Suprapubic skin (tissue), 4 donors: ENCODE measurements at regions not wholly inside any gene's neighbourhood (a gene's known extent, or its start where the extent isn't known, plus 50 kb on each side); places are given as distances from the start of the nearest gene placed in this dataset.

Experiments
- POLR2A ChIP-seq, 2 donors: fragments of 450-650 bp; IDR thresholded peaks; one replicate each; pipeline ENCODE4 v1.6.1; 2017; ENCODE audit warnings: antibody characterized with exemption in 2 of 2, mild to moderate bottlenecking in 2 of 2, moderate library complexity in 2 of 2
- POLR2AphosphoS5 ChIP-seq, 3 donors: sonication (generic); formaldehyde crosslinking; IDR thresholded peaks; one replicate each; pipeline ENCODE4 v1.6.1; 2017; ENCODE audit warnings: antibody characterized with exemption in 3 of 3
- TF ChIP-seq, protein P1 (sequence below), 2 donors: fragments of 200-600 bp in 1 of 2; fragments of 450-650 bp in 1 of 2; sonication (generic) in 1 of 2; IDR thresholded peaks; one replicate each; pipeline ENCODE4 v1.5.1; 2016 to 2019; ENCODE audit warnings: antibody characterized with exemption in 2 of 2, mild to moderate bottlenecking in 1 of 2, moderate library complexity in 1 of 2

DNA sequence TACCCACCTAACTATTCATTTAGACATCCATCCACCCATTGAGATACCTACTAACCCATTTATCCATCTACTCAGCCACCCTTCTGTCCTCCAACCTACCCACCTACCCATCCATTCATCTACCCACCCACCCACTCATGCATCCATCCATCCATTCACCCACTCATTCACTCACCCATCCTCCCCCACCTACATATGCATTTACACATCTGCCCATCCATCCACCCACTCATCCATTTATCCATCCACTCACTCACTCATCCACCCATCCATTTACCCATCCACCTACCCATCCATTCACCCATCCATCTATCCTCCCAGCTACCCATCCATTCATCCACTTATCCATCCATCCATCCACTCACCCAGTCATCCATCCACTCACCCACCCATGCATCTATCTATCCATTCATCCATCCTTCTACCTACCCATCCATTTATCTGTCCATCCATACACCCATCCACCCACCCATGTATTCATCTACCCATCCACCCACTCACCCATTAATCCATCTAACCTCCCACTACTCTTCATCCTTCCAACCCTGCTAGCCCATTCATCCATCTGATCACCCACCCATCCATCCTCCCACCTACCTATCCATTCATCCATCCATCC lies 378.7 kb downstream of the CTTN start:
- TF ChIP-seq, protein P1, sequence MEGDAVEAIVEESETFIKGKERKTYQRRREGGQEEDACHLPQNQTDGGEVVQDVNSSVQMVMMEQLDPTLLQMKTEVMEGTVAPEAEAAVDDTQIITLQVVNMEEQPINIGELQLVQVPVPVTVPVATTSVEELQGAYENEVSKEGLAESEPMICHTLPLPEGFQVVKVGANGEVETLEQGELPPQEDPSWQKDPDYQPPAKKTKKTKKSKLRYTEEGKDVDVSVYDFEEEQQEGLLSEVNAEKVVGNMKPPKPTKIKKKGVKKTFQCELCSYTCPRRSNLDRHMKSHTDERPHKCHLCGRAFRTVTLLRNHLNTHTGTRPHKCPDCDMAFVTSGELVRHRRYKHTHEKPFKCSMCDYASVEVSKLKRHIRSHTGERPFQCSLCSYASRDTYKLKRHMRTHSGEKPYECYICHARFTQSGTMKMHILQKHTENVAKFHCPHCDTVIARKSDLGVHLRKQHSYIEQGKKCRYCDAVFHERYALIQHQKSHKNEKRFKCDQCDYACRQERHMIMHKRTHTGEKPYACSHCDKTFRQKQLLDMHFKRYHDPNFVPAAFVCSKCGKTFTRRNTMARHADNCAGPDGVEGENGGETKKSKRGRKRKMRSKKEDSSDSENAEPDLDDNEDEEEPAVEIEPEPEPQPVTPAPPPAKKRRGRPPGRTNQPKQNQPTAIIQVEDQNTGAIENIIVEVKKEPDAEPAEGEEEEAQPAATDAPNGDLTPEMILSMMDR (IDR thresholded peaks at IDR 0.05): no peak
- TF ChIP-seq POLR2AphosphoS5 (IDR thresholded peaks at IDR 0.05) (no peak), POLR2A (IDR thresholded peaks at IDR 0.05) (no peak)
